ENCODE measurements at regions not wholly inside any gene's neighbourhood (a gene's known extent, or its start where the extent isn't known, plus 50 kb on each side); places are given as distances from the start of the nearest gene placed in this dataset.
"Not testable (repeated sequence)": the region's sequence is repeated elsewhere in the genome, so short reads cannot be mapped to it uniquely, and the experiment has no call there.

DNA sequence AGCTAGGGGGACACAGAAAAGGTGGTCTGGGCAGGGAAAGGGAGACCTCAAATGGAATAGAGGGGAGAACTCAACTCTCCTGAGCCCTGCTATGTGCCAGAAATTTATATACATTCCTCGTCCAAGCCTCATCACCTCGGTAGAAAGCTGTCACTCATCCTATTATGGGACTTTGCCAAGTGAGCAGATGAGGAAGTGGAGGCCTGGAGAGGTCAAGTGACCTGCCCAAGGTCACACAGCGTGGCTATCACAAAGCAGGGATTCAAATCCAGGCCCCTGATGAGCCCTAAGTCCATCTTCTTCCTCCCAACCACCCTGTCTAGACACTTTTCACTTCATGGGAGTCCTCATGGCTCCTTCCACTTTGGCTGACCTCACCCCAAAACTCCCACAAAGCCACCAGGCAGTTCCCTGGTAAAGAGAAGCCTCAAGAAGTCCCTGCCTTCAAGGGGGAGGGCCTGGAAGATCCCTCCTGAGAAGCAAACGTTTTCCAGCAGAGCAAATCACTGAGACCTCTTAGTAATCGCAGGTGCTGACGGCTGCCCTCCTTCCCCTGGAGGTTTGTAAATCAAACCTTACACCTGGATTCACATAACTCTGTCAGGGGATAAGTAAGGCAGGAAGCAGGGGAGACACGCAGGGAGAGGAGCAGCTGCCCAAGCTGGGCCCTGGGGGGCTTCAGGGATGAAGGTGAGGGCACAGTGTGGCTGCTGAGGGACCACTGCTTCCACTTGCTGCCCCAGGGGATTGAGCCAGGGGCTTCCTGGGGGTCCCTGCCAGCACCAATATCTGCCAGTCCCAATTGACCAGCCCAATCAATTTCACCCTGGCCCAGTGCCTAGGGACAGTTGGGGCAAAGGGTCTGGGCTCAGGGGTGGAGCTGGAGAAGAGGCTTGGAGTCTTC is 351.2 kb downstream of the MATN1 start:
- TF ChIP-seq POLR2A (IDR thresholded peaks at IDR 0.05; ENCODE audit: low read length) (no peak), GATA1 (IDR thresholded peaks at IDR 0.05; ENCODE audit: low read depth, low read length) (no peak)
- DNase-seq: no peak

DNA sequence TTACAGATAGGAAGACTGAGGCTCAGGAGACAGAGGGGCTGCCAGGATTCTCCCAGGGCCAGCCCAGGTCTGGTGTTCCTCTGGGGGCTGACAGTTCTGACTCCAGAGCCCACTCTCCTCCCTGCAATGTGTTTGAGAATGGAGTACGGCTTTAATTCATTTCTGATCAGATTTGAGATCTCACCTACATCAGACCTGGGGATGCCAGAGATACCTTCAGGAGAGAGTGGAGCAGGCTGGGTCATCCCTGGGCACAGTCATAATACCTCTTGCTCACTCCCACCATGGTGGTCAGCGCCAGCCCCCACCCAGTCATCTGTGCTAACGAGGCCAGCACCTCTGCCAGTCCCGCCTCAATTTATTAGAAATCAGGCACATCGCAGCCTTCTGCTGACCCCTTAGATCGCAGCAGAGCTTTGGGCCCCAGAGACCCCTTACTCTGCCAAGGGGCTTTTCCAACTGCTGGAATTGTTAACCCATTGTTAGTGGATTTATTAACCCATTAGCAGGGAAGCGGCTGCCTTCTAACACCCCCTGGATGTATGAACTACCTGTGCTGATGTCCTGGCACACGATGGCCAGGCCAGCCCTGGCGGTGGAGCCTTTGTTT is 352.1 kb downstream of the MATN1 start:
- no peak for DNase-seq
- TF ChIP-seq POLR2A (IDR thresholded peaks at IDR 0.05; ENCODE audit: low read length): no peak
- no peak for TF ChIP-seq GATA1 (IDR thresholded peaks at IDR 0.05; ENCODE audit: low read depth, low read length)

DNA sequence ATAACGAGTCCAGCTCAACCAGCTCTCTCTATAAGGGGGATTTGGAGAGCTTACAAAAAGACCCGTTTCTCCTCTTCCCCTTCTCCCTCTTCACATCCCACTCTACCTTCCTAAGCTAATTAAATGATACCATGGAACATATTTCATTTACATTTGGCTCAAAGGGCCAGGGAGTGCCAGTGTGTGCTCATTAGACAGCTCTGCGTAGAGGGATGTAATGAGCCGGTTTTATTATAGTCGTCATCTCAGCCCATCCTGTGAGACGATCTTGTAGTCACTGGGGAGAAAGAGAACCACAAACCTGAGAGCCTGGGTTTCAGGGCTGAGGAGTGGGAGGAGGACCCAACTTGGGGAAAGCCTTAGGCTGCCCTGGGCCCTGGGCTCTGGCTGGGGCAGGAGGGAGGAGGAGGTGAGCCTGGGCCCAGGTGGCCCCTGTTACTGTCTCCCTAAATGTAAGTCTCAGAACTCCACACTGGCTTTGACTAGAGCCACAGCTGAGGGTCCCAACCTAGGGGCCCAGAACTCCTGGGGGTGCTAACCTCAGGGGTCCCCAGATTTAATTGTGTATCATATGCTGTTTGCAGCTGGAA is 354.6 kb downstream of the MATN1 start:
- TF ChIP-seq POLR2A (IDR thresholded peaks at IDR 0.05; ENCODE audit: low read length) (no peak), GATA1 (IDR thresholded peaks at IDR 0.05; ENCODE audit: low read depth, low read length) (no peak)
- no peak for DNase-seq

DNA sequence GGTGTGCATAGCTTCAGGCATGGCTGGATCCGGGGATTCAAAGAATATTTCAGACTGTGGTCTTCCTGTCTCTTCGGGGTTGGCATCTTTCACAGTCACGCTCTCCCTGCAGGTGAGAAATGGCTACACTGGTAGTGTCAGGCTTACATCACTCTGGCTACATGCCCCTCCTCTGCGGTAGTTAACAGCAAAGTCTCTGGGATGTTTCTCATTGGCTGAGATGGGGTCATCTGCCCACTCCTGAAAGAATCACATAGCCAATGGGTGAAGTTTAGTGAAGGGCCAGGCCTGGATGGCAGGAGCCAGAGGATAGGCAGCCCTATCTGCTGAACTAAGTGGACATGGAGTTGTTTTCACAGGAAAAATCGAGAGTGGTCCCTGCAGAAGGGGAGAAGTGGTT is 356.5 kb downstream of the MATN1 start:
- TF ChIP-seq GATA1 (IDR thresholded peaks at IDR 0.05; ENCODE audit: low read depth, low read length): no peak
- DNase-seq: no peak

DNA sequence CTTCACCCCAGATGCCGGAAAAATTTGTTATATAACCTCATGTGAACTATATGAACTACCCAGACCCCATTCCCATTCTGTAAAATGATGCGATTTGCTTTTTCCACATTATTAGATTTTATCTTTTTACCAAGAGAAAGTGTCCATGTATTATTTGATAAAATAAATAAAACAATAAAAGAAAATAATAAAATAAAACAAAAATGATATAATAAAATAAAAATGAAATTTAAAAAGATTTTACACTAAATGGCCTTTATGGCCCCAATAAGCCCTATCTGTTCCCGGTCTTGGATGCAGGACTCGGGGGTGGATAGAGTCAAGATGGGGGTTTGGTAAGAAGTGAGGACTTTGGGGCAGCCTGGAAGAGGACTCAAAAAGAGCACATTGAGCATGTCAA is 357.2 kb downstream of the MATN1 start:
- TF ChIP-seq GATA1 (IDR thresholded peaks at IDR 0.05; ENCODE audit: low read depth, low read length) (no peak), POLR2A (IDR thresholded peaks at IDR 0.05; ENCODE audit: low read length) (no peak)
- DNase-seq: no peak

DNA sequence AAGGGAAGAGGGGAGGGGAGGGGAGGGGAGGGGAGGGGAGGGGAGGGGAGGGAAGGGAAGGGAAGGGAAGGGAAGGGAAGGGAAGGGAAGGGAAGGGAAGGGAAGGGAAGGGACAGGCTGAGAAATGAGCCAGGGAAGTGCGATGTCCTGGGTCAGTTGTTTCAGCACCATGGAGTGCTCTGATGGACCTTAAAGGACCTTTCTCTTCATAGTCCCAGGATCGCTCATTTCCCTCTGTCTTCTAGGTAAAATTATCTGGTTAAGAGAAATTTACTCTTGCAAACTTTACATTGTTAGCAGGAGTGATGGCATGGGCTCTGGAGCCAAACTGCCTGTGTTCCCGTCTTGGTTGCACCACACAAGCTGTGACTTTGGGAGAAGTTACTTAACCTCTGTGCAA is 357.8 kb downstream of the MATN1 start:
- DNase-seq: no peak
- TF ChIP-seq POLR2A (IDR thresholded peaks at IDR 0.05; ENCODE audit: low read length) (no peak), GATA1 (IDR thresholded peaks at IDR 0.05; ENCODE audit: low read depth, low read length) (no peak)

DNA sequence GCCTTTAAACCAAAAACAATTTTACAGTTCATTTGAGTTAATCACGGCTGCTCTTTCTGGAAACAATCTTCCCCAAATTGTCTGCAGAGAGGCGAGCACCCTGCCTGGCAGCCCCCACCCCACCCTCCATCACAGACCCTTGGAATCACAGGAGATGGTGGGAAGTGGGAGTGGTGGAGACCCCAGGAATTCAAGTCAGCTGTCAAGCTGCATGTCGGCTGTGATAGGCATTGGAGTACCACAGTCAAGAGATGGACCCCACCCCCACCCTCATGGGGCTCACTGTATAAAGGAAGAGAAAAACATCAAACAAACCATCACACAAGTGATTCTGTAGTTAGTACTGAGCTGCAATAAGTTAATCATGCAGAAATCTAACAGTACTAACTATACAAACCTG is 360.4 kb downstream of the MATN1 start:
- no peak for DNase-seq
- TF ChIP-seq POLR2A (IDR thresholded peaks at IDR 0.05; ENCODE audit: low read length) (no peak), GATA1 (IDR thresholded peaks at IDR 0.05; ENCODE audit: low read depth, low read length) (no peak)

DNA sequence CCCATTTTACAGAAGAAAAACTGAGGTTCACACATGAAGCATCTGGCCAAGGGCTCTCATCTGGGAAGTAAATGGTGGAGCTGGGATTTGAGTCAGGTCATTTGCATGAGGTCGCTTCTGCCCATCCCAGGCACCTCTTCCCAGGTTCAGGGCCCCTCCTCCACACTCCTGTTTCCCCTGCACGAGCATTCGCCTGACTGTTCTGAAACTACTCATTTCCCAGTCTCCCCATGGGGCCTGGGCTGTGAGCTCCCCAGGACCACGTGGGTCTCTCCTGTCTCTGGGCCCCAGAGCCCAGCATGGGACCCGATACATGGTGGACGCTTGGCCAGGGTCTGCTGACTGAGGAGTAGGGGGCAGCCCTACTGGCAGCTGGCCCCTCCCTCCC is 360.8 kb downstream of the MATN1 start:
- DNase-seq: no peak
- TF ChIP-seq GATA1 (IDR thresholded peaks at IDR 0.05; ENCODE audit: low read depth, low read length) (no peak), POLR2A (IDR thresholded peaks at IDR 0.05; ENCODE audit: low read length) (no peak)

DNA sequence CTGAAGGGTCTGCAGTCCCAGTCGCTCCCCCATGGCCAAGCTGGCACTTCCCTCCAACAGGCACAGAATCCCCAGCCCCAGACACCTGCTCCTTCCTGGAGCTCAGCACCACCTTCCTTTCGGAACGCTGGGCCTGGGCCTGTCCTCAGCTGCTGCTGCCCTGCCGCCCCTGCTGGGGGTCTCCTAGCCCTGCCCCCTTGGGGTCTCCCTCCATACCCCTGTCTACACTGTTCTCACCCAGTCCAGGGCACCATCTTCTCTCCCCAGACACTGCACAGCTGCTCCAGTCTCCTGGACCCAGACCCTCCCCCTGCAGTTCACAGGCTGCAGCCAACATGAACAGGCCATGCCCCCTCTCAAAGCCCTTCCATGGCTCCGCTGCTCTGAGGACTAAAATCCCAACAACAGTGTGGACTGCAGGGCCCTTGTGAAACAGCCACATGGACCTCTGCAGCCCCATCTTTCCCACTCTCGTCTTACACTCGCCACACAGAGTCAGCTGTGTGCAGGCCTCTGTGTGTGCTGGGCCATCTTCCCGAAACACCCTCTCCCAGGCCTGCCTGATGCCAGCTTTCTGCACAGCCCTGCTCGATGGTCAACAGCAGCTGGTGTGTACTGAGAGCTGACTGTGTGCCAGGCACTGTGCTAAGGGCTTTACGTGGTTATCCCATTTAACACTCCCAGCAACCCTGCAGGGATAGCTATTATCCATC is 361.3 kb downstream of the MATN1 start:
- not testable (repeated sequence) for DNase-seq

DNA sequence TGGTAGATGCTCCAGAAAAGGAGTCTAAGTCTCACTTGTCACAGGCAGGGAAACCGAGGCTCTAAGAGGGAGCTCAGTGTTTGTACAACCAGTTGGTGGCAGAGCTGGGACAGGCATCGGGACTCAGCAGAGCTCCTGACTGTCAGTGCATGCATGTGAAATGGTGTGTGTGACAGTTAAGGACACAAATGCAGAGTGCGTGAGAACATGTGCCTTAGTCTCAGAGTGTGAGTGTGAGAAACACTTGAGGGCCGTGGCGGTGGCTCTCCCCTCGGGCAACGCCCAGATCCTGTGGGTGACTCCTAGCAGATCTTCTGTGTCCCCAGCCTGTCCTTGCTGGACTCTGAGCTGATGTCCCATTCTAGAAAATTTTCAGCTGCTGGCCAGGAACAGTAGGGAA is 362.6 kb downstream of the MATN1 start:
- TF ChIP-seq GATA1 (IDR thresholded peaks at IDR 0.05; ENCODE audit: low read depth, low read length) (no peak), POLR2A (IDR thresholded peaks at IDR 0.05; ENCODE audit: low read length) (no peak)
- no peak for DNase-seq

DNA sequence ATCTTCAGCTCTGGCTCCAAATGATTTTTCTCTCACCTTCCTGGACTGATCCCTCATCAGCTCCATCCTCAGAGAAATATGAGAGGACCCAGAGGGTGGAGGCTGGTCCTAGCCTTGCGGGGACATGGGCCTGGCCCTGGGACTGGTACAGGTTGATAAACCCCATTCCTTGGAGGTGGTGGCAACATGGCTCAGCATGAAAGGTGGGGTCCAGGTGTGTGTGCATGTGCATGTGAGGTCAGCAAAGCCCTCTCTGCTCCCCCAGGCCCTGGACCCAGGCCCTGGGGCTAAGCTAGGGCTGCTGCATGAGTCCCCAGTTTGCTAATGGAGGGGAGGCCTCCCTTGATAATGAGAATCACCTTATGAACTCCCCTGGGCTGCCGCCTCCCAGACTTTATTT is 363.1 kb downstream of the MATN1 start:
- TF ChIP-seq GATA1 (IDR thresholded peaks at IDR 0.05; ENCODE audit: low read depth, low read length) (no peak), POLR2A (IDR thresholded peaks at IDR 0.05; ENCODE audit: low read length) (no peak)
- no peak for DNase-seq

DNA sequence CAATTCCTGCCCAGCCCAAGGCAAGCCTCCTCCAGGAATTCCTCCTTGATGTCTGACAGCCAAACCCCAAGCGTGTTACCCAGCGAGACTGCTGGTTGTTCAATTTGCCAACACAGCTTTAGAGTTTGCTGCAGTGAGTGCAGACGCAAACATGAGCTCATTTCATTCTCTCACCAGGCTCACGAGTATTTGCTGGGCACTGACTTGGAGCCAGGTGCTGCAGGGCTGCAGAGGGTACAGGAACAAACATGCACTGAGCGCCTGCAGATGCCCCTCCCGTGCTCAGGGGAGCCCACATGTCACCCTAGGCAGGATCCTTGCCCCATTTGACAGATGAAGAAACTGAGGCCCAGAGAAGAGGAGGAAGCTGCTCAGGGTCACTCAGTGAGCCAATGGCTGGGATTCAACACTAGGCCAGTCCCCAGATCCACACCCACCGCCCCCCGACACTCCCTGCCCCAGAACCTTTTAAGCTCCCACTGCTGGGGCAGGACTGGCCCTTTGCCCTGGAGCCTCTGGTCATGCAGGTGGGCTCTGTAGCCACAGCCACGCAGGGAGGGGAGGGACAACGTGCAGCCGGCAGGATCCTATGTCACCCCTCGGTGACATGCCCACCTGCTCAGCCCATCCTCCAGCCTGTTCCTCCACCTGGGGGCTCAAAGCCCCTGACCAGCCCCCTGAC is 363.7 kb downstream of the MATN1 start:
- TF ChIP-seq POLR2A (IDR thresholded peaks at IDR 0.05; ENCODE audit: low read length) (no peak), GATA1 (IDR thresholded peaks at IDR 0.05; ENCODE audit: low read depth, low read length) (no peak)
- DNase-seq: no peak

DNA sequence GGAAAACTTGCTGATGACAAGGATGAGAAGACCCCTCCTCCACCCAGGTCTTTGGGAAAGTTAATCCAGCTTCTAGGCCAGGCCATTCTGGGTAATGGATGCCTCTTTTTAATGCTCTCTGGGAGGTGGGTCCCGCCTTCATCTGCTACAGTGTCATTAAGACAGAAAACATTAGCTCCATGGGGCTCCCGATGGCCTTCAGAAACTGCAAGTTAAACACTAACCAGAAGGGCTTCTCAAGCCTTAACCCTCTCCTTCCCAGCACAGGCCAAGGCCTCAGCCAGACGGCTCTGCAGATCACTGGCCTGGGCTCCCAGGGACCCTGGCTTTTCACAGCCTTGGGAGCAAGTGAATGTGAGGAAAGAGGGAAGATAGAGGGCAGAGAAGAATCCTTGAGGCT is 364.9 kb downstream of the MATN1 start:
- no peak for DNase-seq
- TF ChIP-seq POLR2A (IDR thresholded peaks at IDR 0.05; ENCODE audit: low read length): no peak

DNA sequence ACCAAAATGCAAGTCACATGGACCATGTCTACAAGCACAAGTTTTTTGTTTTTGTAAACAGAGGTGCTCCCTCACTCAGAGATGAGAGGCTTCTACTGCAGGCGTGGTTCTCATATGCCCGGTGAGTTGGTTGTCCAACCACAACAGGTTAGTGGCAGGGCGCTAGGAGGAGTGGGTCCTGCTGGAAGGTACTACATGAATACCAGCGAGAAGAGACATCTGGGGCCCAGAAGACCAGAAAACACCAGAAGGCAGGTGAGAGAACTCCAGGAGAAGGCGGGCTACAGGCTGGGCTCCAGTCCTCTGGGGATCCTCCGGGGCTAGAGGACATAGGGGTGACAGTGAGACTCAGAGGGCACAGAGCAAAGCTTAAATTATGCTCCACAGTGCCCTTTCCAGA is 366.5 kb downstream of the MATN1 start:
- TF ChIP-seq GATA1 (IDR thresholded peaks at IDR 0.05; ENCODE audit: low read depth, low read length): no peak
- no peak for TF ChIP-seq POLR2A (IDR thresholded peaks at IDR 0.05; ENCODE audit: low read length)
- DNase-seq: no peak

All from erythroblast (primary cell).